GM19240 (cell line): ENCODE measurements at regions not wholly inside any gene's neighbourhood (a gene's known extent, or its start where the extent isn't known, plus 50 kb on each side); places are given as distances from the start of the nearest gene placed in this dataset.

Experiments used
- DNase-seq: peaks from one replicate; pipeline ENCODE4 v3.0.0; 2011; ENCODE audit warnings: low spot score; ENCODE audit not compliant: insufficient read length

DNA sequence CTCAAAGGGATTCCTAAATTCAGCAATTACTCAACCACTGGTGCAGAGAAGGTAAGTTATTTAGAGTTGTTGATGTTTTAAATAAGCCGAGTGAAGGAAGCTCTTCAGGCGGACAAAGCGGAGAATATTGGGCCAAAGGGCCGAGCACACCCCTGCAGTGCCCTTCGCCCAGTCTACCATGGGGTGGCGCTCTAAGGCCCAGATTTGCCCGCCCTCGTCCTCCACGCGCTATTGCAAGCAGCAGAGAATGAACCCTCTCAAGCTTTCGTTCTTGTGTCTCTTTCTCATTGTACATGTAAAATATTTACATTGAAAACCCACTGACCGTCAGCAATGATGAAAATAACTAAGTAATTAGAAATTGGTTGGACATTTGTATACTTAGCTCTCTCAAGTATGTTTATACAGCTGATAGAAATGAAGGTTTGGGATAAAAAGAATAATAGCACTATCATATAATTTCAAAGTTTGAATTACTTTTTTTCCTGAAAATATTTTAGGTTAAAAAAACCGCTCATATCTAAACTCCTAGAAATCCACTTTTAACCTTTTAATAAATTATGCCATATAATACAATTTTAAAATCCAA is 195.0 kb upstream of the CEP162 start:
- DNase-seq = no peak

DNA sequence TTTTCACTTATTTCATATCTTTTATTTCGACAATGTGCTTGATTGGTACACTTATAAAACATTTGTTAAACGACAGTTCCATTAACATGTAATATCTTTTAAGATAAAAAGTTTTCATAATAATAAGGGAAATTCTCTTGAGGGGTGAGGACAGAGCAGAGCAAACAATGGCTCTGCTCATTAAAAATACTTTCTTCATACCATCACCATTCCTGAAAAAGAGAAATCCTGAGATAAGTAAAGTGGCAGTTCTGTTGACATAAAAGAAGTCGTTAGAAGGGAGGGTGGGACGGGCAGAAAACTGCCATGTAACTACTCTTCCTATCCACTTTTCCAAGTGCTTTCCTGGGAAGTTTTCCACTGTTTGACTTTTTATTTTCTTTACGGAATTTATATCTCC is 193.6 kb upstream of the CEP162 start:
- DNase-seq = no peak

DNA sequence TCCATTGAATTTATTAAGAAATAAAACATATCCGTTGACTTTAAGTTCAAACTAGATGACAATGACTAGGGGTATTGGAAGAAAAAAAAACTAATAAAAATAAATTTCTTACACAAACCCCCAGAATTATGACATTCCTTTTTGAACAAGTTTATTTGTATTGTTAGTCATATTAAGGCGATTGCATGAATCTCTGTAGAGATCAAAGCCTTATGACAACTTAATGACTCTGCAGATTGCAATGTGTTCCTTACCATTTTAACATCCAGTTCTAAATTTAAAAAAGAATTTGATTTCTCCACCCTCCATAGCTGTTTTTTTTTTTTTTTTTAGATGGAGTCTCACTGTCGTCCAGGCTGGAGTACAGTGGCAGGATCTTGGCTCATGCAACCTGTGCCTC is 189.8 kb upstream of the CEP162 start:
- DNase-seq = no peak

DNA sequence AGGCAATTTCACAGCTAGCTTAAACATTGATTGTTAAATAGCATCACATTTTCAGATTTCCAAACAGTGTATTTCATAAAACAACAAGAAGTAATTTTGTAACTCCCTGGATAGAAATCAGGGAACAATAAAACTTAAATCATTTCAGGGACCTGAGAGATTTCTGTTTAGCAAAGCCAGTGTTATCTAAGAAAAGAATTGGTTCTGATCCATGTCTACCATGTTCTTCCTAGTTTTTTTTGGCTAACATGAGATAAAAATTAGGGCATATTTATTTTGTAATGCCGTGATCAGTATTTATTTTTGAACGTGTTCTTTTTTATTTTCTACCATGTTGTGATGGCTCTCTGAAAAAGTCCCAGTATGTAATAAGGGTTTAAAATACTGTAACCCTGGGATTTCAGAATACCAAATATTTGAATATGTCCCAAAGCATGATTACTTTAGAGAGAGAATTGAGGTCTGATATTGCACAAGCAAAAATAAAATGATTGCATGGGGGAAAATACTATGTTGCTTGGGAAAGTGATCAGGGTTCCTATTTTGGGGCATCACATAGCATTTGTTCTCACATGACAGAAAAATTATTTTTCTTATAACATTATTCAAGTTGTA is 188.7 kb upstream of the CEP162 start:
- no peak for DNase-seq

DNA sequence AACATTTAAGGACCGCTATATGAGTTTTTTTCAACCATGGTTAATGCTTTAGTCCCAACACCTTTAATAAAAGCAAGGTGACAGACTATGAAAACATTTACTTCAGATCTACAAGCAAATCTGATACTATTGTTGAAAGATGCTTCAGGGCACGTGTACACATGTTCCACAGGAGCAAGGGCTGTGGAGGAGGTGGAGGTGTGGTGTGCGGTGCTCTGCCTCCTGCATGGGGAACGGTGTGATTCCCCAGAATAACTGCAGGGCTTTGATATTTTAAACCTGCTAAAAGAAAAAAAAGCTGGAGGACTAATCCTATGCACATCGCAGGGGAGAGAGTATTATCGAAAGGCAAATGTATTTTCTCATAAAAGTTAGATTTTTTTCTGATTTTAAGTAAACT is 188.1 kb upstream of the CEP162 start:
- DNase-seq = no peak

DNA sequence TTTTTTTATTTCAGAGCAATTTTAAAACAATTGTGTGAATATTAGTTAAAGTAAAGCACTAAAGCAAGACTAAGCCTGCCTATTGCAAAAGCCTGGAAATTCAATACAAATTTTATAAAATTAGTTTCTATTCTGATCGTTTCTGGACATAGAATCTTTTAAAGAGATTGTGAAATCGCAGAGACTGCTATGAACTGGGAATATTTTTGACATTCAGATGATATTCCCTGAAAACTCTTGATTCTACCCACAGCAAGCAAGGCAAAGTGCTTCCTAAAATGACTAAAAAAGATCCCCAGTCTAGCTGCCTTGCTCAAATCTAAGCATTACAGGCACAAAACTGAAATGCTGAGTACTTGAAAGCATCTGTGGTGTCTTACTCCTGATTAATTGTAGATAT is 187.6 kb upstream of the CEP162 start:
- no peak for DNase-seq

DNA sequence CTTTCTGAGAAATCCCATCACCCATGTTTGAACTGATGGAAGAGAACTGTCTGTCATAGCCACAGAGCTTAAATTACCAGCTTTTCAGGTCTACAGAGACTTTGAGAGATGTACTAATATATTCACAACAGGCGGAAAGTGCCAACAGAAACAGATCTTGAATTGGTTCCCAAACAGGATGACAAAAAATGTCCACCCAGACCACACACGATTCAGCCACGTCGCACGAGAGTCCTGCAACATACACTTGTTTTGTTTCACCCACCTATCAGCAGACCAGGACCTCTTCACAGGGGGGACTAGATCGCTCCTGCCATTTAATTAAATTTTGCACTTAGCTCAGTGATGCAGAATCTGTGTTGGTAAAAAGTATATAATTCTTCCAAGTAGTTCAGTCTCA is 187.1 kb upstream of the CEP162 start:
- DNase-seq = no peak

DNA sequence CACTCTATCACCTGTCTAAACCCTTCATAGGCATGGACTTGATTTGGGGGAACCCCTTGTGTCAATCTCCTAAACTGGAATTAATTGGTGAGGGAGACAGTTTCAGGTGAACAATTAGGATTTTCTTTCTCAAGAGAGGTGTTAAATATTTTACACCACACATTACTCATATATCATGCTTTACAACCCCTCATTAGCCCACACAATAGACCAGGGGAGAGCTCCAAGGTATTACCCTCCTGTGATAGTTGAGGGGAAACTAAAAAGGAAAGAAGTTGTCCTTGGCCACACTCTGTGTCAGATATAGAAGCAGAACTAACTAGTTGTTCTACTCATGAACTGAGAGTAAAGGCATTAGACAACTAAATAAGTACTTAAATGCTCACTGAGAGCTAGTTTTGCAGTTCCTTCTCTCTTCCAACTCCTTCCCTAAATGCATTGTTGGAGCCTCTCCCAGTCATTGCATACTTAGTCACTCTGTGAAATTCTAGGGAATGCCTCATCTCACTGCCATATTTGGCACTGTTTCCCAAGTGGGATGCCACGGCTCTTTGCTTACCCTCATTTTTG is 183.7 kb upstream of the CEP162 start:
- DNase-seq = no peak

DNA sequence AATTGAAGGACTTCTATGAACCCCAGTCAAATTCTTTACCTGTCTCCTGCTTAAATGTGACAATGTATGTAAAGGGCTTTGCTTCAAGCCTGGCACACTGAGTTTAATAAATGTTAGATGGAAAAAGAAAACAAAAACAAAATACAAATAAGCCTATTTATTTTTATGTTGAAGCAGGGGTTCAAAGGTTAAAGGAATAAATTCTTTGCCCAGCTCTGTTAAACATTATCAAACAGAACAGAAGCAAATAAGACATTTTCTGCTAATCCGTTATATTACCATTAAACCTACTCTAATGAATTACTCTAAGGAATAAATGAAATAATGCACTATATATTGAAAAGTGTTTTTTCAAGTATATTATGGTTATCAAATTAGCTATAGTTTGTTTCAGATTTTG is 182.5 kb upstream of the CEP162 start:
- no peak for DNase-seq

DNA sequence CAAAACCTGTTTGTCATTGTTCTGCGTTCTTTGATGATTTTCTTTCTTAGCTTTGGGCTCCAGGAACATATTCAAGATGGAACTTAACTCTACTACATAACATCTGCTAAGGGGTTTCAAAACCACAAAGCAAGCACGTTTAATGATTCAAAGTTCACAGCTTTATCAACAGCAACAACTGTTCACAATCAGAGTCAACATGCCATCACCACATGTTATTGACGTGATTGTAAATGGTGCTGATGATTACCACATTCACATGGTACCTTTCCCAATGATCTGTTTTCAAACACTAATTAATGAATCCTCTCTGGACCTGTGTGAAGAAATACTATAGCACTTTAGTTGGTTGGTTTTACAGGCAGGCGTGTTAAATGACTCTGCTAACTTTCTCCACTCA is 180.6 kb upstream of the CEP162 start:
- no peak for DNase-seq

DNA sequence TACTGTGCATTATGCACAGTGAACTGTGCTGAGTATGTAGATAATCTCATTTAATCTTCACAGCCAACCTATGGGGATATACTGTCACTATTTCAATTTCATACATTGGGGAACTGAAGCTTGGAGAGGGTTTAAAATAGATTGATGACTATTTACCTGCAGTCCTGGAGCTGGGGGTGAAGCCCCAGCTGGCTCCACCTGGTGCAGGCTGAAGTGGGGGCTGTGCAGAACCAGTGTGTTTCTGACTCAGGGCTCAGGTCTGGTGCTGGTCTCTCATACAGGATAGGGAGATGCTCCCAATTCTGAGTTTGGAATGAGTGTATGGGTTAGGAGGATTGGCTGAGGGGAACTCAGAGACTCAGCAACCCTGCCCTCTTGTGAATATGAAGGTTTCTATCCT is 176.1 kb upstream of the CEP162 start:
- DNase-seq = no peak

DNA sequence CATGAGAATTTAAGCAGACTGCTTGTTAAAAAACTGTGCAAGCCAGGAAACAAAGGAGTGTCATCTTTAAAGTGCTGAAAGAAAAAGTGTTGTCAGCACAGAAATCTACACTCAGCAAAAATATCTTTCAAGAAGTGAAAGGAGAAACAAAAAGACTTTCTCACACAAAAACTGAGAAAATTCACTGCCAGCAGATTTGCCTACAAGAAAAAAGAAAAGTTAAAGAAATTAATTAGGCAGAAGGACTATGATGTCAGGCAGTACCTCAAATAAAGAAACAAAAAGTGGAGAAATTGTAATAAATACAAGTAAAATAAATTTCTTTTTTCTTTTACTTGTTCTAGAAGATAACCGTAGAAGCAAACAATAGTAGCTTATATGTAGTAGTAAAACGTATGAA is 171.6 kb upstream of the CEP162 start:
- DNase-seq = no peak

DNA sequence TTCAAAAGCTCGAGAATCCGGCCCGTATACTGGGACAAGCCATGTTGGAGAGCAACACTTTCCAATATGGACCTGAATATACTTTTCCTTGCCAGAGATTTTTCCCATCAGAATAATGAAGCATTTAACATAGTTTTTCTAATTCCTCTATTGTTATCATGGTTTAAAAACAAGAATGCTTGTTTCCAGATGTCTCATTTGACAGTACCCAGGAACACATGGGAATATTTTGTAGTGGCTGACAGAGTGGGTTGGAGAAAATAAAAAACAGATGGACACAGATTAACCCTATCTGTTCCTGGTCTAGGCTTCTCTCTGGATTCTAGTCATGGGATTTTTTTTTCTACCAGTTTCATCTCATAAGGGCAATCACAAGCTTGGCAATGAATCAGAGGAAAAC is 164.8 kb upstream of the CEP162 start:
- no peak for DNase-seq

DNA sequence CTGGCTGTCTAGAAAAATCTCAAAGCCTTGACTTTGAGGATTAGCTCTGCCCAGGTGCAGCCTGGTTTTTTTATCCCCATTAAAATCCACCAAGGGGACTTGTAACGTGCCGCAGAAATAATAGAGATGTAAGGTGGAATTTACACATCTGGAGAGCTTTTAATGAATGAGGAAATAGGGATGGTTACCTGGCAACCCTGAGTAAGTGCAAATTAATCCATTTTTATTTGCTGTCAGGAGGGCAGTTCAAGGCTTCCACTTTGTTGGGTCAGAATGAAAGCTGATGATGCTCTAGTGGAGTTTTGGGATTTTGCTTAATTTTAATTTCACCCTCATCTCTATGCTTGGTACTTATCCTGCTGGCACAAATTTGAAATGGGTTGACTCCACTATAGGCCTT is 163.4 kb upstream of the CEP162 start:
- DNase-seq = no peak

DNA sequence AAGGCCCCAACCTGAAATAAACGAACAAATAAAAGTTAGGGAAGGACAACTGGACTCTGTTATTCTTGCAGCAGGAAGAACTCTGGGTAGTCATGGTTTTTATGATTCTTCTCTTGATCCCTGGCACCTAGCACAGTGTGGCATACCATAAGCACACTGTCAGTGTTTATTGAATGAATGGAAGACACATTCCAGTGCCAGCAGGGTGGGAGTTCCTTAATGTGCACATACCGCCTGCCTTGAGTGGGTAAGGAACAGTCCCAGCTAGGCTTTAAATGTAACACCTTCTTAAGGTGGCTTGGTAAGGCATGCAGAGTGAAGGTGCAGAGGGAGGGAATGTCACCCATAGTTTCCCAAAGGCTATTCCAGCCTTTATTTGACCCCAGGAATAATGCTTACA is 162.9 kb upstream of the CEP162 start:
- DNase-seq = no peak

DNA sequence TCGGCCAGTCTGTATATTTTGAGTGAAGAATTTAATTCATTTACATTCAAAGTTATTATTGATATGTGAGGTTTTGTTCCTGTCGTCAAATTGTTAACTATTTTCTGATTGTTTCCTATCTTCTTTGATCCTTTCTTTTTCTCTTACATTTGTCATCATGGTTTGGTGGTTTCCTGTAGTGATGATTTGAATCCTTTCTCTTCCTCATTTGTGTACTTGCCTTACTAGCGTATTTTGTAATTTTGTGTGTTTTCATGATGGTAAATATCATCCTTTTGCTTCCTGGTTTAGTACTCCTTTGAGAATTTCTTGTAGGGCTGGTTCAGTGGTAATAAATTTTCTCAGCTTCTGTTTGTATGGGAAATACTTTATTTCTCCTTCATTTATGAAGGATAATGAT is 151.7 kb upstream of the CEP162 start:
- DNase-seq = no peak

DNA sequence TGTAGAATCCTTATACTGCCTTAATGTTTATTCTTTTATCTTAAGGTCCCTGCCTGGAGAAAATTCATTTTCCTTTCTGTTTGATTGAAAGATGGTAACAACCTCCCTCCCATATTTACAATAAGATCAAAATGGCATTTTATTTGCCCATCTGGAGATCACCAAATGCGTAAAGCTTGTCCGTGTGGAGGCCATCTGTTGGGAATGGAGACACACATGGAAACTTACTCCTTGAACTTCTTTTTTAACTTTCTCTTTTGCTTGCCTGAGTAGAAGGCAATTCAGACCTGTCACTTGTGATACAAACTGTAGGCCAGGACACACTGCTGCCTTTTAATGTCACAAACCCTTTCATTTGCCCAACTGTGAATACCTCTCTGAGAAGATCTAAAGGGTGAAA is 144.8 kb upstream of the CEP162 start:
- DNase-seq = no peak

DNA sequence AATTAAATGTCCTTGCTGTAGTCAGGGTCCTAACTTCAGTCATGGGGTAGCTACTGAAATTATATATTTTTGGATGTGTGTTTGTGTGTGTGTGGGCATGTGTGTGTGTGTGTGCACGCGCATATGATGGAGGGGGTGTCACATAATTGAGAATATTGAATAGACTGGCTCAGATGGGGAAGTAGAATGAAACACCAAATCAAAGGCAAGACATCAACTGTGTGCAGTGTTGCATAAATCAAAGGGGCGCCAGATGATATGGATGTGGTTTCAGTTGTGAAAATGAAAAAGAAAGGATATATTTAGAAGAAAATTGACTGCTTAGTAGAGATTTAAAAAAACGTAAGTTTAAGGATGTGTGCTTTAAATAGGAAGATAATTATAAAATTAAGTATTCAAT is 144.2 kb upstream of the CEP162 start:
- no peak for DNase-seq

DNA sequence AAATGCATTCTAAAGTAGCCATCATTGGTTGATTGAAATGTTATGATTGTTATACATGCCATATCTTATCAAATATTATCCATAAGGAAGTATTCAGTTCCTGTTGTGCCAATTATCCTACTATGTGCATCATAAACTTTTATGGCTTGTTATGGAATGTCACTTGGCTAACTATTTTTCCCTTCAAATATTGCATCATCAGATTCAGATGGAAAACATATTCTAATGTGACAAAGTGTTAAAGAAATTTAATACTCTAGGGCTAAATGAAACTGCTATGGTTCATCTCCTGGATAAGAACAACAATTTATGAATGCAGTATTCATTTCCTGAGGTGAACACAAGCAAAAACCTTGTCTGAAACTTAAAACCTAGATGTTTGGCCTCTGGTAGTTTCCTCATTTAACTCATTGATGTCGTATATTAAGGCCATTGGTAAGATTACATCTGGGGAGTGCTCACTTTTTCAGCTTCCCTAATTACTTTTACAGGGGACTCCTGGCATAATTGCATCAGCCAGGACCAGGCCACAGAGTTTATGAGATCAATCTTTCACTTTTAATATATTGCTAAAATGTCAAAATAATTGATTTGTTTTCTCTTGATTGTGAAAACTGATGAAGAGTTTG is 134.9 kb upstream of the CEP162 start:
- no peak for DNase-seq

DNA sequence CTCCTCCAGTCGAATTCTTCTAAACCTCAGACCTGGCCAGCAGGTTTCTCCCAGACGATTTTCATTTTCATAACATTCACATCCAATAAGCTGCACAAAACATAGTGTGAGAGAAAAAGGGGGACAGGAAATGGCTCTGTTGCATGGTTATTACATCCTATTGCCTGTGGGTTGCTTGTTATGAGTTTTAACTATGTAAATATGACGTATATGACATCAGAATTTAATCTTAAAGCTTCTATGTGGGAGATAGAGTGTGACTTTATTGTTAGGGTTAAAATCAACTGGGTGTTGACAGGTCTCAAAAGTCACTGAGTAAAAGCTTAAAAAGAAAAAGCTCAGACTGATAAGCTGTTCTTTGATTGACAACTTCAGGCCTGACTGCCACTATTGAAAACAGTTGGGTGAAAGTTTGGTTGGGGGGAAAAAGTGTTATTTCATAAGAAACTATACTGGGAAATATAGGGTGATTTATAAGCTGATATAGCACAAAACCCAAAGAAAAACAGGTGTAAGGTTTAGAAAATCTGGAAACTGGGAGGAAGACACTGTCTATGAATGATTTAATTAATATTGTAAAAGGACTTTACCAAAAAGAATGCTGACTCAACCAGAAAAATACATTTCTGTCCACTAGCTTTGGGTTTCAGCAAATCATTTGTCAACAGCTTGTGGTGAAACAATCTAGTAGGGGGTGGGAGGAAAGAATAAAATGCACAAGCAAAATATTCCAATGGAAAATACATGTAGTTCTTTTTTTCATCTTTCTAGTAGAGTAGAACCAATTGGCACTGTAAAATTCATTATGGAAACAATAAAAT is 134.1 kb upstream of the CEP162 start:
- no peak for DNase-seq

DNA sequence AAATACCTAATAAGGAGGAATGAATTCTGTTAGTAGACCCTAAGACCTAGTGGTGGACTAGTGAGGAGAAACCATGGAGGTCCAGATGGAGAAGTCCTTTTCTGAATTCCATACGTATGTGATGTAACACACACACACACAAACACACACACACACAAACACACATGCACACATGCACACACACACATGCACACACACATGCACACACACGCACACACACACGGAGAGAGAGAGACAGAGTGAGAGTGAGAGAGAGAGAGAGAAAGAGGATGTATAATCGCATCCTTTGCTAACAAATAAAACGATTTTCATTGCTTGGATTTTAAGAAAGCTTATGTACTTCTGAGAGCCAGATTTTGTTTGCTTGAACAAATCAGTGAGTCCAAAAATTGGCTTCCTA is 132.6 kb upstream of the CEP162 start:
- no peak for DNase-seq

DNA sequence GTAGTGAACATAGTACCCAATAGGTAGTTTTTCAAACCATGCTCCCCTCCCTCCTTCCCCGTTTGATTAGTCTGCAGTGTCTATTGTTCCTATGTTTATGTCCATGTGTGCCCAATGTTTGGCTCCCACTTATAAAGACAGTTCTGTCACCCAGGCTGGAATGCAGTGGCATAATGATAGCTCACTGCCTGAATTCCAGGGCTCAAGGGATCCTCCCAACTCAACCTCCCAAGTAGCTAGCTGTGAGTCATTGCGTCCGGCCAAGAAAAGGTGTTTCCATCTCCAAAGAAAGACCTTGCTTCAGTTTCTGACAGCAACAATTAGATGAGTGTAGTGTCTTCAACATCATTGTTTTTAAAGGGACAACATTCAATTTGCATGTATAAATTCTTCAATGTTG is 131.1 kb upstream of the CEP162 start:
- DNase-seq = no peak
